ENCODE measurements at regions not wholly inside any gene's neighbourhood (a gene's known extent, or its start where the extent isn't known, plus 50 kb on each side); places are given as distances from the start of the nearest gene placed in this dataset.

DNA sequence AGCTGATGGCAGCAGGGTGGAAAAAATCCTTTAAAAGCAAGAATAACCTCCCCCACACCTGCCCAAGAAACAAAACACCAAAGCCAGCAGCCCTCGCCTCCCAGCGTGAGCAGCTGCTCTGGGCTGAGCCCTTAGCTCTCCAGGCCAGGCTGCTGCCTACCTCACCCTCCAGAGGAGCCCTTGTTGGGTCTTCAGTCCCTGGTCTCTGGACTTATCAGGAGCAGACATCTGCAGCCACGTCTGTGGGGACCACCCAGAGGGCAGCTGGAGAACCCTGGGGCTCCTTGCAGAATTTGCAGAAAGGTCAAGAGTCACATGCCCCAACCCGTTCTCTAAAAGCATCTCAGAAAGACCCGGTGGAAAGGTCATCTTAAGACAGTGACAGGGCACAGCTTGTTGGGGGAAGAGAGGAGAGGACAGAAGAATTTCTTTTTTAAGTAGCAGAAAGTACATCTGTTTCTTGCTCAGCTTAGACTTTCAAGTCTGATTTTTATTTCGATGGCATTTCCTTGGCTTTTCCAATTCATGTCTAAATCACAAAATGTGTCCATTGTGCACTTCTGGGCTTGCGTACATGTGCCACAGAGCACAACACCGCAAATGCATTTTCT lies 425.7 kb upstream of the NFE2L3 start:
- TF ChIP-seq, protein P1, sequence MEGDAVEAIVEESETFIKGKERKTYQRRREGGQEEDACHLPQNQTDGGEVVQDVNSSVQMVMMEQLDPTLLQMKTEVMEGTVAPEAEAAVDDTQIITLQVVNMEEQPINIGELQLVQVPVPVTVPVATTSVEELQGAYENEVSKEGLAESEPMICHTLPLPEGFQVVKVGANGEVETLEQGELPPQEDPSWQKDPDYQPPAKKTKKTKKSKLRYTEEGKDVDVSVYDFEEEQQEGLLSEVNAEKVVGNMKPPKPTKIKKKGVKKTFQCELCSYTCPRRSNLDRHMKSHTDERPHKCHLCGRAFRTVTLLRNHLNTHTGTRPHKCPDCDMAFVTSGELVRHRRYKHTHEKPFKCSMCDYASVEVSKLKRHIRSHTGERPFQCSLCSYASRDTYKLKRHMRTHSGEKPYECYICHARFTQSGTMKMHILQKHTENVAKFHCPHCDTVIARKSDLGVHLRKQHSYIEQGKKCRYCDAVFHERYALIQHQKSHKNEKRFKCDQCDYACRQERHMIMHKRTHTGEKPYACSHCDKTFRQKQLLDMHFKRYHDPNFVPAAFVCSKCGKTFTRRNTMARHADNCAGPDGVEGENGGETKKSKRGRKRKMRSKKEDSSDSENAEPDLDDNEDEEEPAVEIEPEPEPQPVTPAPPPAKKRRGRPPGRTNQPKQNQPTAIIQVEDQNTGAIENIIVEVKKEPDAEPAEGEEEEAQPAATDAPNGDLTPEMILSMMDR (IDR thresholded peaks at IDR 0.05; ENCODE audit: insufficient read depth, low read depth, low read length), result no peak
- no peak for TF ChIP-seq EZH2 (IDR thresholded peaks at IDR 0.05; ENCODE audit: insufficient read depth, low read length)

All from astrocyte (in vitro differentiated cells and primary cell).